ENCODE measurements at regions not wholly inside any gene's neighbourhood (a gene's known extent, or its start where the extent isn't known, plus 50 kb on each side); places are given as distances from the start of the nearest gene placed in this dataset.

GRCh38 chr5:74433896-74434829 lies 206.4 kb downstream of the ENC1 start:
- Histone ChIP-seq H3K27me3 (ENCODE audit: insufficient read depth, low read length) (no peaks in the 10 kb centered on the region), H3K4me3 (ENCODE audit: low read length) (peak overlapping the region; percentile 12), H3K9me3 (ENCODE audit: low read depth, low read length) (no peaks in the 10 kb centered on the region), H3K4me1 (ENCODE audit: insufficient read depth, low read length) (peaks cover 47% of the 10 kb centered on the region)

- H3K9me3 ChIP-seq (ENCODE audit: low read depth, low read length) = no peaks in the 10 kb centered on the region
- no peaks in the 10 kb centered on the region for H3K27me3 ChIP-seq (ENCODE audit: insufficient read depth, low read length)
- no peak overlapping the region for H3K4me3 ChIP-seq (ENCODE audit: low read length)
- peaks cover 47% of the 10 kb centered on the region for H3K4me1 ChIP-seq (ENCODE audit: insufficient read depth, low read length)
Observed at GRCh38 chr5:74433255-74433895, 207.2 kb downstream of the ENC1 start.

GRCh38 chr5:74432721-74433120 lies 207.8 kb downstream of the ENC1 start:
- no peak overlapping the region for H3K4me3 ChIP-seq (ENCODE audit: low read length)
- no peaks in the 10 kb centered on the region for H3K27me3 ChIP-seq (ENCODE audit: insufficient read depth, low read length)
- H3K9me3 ChIP-seq (ENCODE audit: low read depth, low read length) = no peaks in the 10 kb centered on the region
- peaks cover 47% of the 10 kb centered on the region for H3K4me1 ChIP-seq (ENCODE audit: insufficient read depth, low read length)

GRCh38 chr5:74432216-74432615 lies 208.3 kb downstream of the ENC1 start:
- Histone ChIP-seq H3K27me3 (ENCODE audit: insufficient read depth, low read length) (no peaks in the 10 kb centered on the region), H3K4me3 (ENCODE audit: low read length) (no peak overlapping the region)

GRCh38 chr5:74431290-74431669 lies 209.2 kb downstream of the ENC1 start:
- H3K27me3 ChIP-seq (ENCODE audit: insufficient read depth, low read length) = no peaks in the 10 kb centered on the region
- no peak overlapping the region for H3K4me3 ChIP-seq (ENCODE audit: low read length)
- H3K4me1 ChIP-seq (ENCODE audit: insufficient read depth, low read length) = peaks cover 47% of the 10 kb centered on the region
- H3K9me3 ChIP-seq (ENCODE audit: low read depth, low read length) = no peaks in the 10 kb centered on the region

More at GRCh38 chr5:74432216-74432615, 208.3 kb downstream of the ENC1 start:
- peaks cover 47% of the 10 kb centered on the region for H3K4me1 ChIP-seq (ENCODE audit: insufficient read depth, low read length)
- no peaks in the 10 kb centered on the region for H3K9me3 ChIP-seq (ENCODE audit: low read depth, low read length)

- H3K4me1 ChIP-seq (ENCODE audit: insufficient read depth, low read length) = peaks cover 47% of the 10 kb centered on the region
- no peaks in the 10 kb centered on the region for H3K9me3 ChIP-seq (ENCODE audit: low read depth, low read length)
- no peaks in the 10 kb centered on the region for H3K27me3 ChIP-seq (ENCODE audit: insufficient read depth, low read length)
- no peak overlapping the region for H3K4me3 ChIP-seq (ENCODE audit: low read length)
Observed at GRCh38 chr5:74430631-74431289, 209.8 kb downstream of the ENC1 start.

GRCh38 chr5:74429495-74429894 lies 211.0 kb downstream of the ENC1 start:
- Histone ChIP-seq H3K4me3 (ENCODE audit: low read length) (no peak overlapping the region), H3K27me3 (ENCODE audit: insufficient read depth, low read length) (no peaks in the 10 kb centered on the region), H3K4me1 (ENCODE audit: insufficient read depth, low read length) (peaks cover 40% of the 10 kb centered on the region), H3K9me3 (ENCODE audit: low read depth, low read length) (no peaks in the 10 kb centered on the region)

GRCh38 chr5:74428876-74429275 lies 211.7 kb downstream of the ENC1 start:
- Histone ChIP-seq H3K9me3 (ENCODE audit: low read depth, low read length) (no peaks in the 10 kb centered on the region), H3K4me1 (ENCODE audit: insufficient read depth, low read length) (peaks cover 34% of the 10 kb centered on the region), H3K27me3 (ENCODE audit: insufficient read depth, low read length) (no peaks in the 10 kb centered on the region), H3K4me3 (ENCODE audit: low read length) (no peak overlapping the region)

GRCh38 chr5:74428275-74428674 lies 212.3 kb downstream of the ENC1 start:
- peaks cover 28% of the 10 kb centered on the region for H3K4me1 ChIP-seq (ENCODE audit: insufficient read depth, low read length)

GRCh38 chr5:74426506-74426905 lies 214.0 kb downstream of the ENC1 start:
- Histone ChIP-seq H3K27me3 (ENCODE audit: insufficient read depth, low read length) (no peaks in the 10 kb centered on the region), H3K4me3 (ENCODE audit: low read length) (no peak overlapping the region), H3K9me3 (ENCODE audit: low read depth, low read length) (no peaks in the 10 kb centered on the region), H3K4me1 (ENCODE audit: insufficient read depth, low read length) (peaks cover 20% of the 10 kb centered on the region)

More at GRCh38 chr5:74428275-74428674, 212.3 kb downstream of the ENC1 start:
- Histone ChIP-seq H3K27me3 (ENCODE audit: insufficient read depth, low read length) (no peaks in the 10 kb centered on the region), H3K4me3 (ENCODE audit: low read length) (no peak overlapping the region), H3K9me3 (ENCODE audit: low read depth, low read length) (no peaks in the 10 kb centered on the region)

- no peaks in the 10 kb centered on the region for H3K27me3 ChIP-seq (ENCODE audit: insufficient read depth, low read length)
- no peak overlapping the region for H3K4me3 ChIP-seq (ENCODE audit: low read length)
- no peaks in the 10 kb centered on the region for H3K9me3 ChIP-seq (ENCODE audit: low read depth, low read length)
- peaks cover 14% of the 10 kb centered on the region for H3K4me1 ChIP-seq (ENCODE audit: insufficient read depth, low read length)
Observed at GRCh38 chr5:74424162-74424868, 216.2 kb downstream of the ENC1 start.

- Histone ChIP-seq H3K27me3 (ENCODE audit: insufficient read depth, low read length) (no peaks in the 10 kb centered on the region), H3K4me1 (ENCODE audit: insufficient read depth, low read length) (peaks cover 14% of the 10 kb centered on the region), H3K9me3 (ENCODE audit: low read depth, low read length) (no peaks in the 10 kb centered on the region), H3K4me3 (ENCODE audit: low read length) (no peak overlapping the region)
Observed at GRCh38 chr5:74423383-74423782, 217.1 kb downstream of the ENC1 start.

GRCh38 chr5:74422671-74423070 lies 217.9 kb downstream of the ENC1 start:
- Histone ChIP-seq H3K4me1 (ENCODE audit: insufficient read depth, low read length) (peaks cover 14% of the 10 kb centered on the region), H3K27me3 (ENCODE audit: insufficient read depth, low read length) (no peaks in the 10 kb centered on the region), H3K9me3 (ENCODE audit: low read depth, low read length) (no peaks in the 10 kb centered on the region), H3K4me3 (ENCODE audit: low read length) (no peak overlapping the region)

GRCh38 chr5:74422030-74422429 lies 218.5 kb downstream of the ENC1 start:
- Histone ChIP-seq H3K27me3 (ENCODE audit: insufficient read depth, low read length) (no peaks in the 10 kb centered on the region), H3K9me3 (ENCODE audit: low read depth, low read length) (no peaks in the 10 kb centered on the region), H3K4me3 (ENCODE audit: low read length) (no peak overlapping the region), H3K4me1 (ENCODE audit: insufficient read depth, low read length) (peaks cover 14% of the 10 kb centered on the region)

GRCh38 chr5:74421377-74421776 lies 219.2 kb downstream of the ENC1 start:
- no peaks in the 10 kb centered on the region for H3K9me3 ChIP-seq (ENCODE audit: low read depth, low read length)
- H3K27me3 ChIP-seq (ENCODE audit: insufficient read depth, low read length) = no peaks in the 10 kb centered on the region
- no peak overlapping the region for H3K4me3 ChIP-seq (ENCODE audit: low read length)
- peaks cover 14% of the 10 kb centered on the region for H3K4me1 ChIP-seq (ENCODE audit: insufficient read depth, low read length)
